ENCODE measurements at regions not wholly inside any gene's neighbourhood (a gene's known extent, or its start where the extent isn't known, plus 50 kb on each side); places are given as distances from the start of the nearest gene placed in this dataset.

DNA sequence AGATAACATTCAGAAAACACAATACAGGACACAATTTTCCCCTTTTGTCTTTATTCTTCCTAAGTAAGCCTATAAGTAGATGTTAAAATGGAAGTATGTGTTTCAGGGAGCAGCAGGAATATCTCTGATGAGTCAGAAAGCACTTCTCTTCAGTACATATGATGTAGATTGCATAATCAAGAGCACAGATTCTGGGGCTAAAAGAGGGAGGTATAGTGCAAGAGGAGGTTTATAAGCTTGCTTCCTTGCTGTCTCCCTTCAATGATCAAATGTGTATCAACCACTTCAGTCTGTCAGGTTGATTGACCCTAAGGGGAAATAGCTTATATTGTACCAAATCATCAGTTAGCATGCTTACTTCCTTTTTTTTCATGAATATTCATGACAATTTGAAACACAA is 822.8 kb downstream of the BRINP3 start (continued):
- TF ChIP-seq, protein P1, sequence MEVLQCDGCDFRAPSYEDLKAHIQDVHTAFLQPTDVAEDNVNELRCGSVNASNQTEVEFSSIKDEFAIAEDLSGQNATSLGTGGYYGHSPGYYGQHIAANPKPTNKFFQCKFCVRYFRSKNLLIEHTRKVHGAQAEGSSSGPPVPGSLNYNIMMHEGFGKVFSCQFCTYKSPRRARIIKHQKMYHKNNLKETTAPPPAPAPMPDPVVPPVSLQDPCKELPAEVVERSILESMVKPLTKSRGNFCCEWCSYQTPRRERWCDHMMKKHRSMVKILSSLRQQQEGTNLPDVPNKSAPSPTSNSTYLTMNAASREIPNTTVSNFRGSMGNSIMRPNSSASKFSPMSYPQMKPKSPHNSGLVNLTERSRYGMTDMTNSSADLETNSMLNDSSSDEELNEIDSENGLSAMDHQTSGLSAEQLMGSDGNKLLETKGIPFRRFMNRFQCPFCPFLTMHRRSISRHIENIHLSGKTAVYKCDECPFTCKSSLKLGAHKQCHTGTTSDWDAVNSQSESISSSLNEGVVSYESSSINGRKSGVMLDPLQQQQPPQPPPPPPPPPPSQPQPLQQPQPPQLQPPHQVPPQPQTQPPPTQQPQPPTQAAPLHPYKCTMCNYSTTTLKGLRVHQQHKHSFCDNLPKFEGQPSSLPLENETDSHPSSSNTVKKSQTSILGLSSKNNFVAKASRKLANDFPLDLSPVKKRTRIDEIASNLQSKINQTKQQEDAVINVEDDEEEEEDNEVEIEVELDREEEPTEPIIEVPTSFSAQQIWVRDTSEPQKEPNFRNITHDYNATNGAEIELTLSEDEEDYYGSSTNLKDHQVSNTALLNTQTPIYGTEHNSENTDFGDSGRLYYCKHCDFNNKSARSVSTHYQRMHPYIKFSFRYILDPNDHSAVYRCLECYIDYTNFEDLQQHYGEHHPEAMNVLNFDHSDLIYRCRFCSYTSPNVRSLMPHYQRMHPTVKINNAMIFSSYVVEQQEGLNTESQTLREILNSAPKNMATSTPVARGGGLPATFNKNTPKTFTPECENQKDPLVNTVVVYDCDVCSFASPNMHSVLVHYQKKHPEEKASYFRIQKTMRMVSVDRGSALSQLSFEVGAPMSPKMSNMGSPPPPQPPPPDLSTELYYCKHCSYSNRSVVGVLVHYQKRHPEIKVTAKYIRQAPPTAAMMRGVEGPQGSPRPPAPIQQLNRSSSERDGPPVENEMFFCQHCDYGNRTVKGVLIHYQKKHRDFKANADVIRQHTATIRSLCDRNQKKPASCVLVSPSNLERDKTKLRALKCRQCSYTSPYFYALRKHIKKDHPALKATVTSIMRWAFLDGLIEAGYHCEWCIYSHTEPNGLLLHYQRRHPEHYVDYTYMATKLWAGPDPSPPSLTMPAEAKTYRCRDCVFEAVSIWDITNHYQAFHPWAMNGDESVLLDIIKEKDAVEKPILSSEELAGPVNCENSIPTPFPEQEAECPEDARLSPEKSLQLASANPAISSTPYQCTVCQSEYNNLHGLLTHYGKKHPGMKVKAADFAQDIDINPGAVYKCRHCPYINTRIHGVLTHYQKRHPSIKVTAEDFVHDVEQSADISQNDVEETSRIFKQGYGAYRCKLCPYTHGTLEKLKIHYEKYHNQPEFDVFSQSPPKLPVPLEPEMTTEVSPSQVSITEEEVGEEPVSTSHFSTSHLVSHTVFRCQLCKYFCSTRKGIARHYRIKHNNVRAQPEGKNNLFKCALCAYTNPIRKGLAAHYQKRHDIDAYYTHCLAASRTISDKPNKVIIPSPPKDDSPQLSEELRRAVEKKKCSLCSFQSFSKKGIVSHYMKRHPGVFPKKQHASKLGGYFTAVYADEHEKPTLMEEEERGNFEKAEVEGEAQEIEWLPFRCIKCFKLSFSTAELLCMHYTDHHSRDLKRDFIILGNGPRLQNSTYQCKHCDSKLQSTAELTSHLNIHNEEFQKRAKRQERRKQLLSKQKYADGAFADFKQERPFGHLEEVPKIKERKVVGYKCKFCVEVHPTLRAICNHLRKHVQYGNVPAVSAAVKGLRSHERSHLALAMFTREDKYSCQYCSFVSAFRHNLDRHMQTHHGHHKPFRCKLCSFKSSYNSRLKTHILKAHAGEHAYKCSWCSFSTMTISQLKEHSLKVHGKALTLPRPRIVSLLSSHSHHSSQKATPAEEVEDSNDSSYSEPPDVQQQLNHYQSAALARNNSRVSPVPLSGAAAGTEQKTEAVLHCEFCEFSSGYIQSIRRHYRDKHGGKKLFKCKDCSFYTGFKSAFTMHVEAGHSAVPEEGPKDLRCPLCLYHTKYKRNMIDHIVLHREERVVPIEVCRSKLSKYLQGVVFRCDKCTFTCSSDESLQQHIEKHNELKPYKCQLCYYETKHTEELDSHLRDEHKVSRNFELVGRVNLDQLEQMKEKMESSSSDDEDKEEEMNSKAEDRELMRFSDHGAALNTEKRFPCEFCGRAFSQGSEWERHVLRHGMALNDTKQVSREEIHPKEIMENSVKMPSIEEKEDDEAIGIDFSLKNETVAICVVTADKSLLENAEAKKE (CRISPR knock-in tag; IDR thresholded peaks at IDR 0.05): no peak
- TF ChIP-seq JUNB (IDR thresholded peaks at IDR 0.05; ENCODE audit: unreplicated experiment): no peak

DNA sequence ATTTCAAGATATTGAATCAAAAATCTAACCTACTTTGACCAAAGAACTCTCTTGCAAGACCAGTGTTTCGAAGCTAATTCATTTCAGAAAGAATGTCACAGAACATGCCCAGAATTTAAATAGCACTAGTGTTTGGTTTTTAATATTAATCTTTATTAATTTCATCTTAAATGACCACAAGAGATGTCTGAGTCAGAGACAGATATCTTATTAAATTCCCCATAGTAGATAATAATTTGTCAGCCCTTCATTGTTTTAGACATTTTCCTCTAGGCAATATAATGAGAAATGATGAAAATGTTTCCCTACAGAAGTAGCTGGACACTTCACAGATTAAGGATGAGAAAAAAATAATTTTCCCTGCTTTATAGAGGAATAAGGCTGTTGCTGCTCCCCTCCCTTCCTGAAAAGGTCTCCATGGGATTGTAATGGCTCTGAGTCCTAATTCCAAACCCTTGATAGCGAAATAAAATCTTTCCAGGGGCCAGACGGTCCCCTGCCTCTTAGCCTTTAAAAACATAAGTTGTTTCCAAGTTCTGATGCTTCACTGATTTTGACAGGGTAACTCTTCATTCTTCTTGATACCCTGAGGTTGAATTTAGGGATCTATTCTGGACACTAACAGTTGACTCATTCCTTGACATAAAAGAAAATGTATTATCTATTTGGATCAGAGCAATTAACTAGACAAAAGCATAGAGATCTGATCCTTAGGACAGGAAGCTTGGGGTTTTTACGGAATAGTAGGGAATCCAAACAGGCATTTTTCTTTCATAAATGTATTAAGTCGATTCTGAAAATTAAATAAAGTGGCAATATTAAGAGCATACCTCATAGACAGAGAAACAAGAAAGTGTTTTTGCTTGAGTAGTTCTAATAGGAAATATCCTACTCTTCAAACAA is 820.8 kb downstream of the BRINP3 start:
- Mint-ChIP-seq H3K27me3 (ENCODE audit: insufficient read depth, low read depth, poor library complexity) (no peaks in the 10 kb centered on the region), H3K4me1 (no peaks in the 10 kb centered on the region), H3K9me3 (no peaks in the 10 kb centered on the region), H3K4me3 (no peak overlapping the region), H3K36me3 (ENCODE audit: low read depth) (no peaks in the 10 kb centered on the region), H3K27ac (no peak overlapping the region)
- H3K36me3 ChIP-seq (ENCODE audit: insufficient read depth): no peaks in the 10 kb centered on the region
- DNase-seq (ENCODE audit: low spot score) (no peak), ATAC-seq (no peak)
- no peaks in the 10 kb centered on the region for H3K79me2 ChIP-seq (replicated peaks; ENCODE audit: insufficient read depth)
- H3K4me3 ChIP-seq: no peak overlapping the region
- H2AFZ ChIP-seq: no peak overlapping the region
- no peak overlapping the region for H3K27ac ChIP-seq (ENCODE audit: low read depth)
- no peak overlapping the region for H3K4me2 ChIP-seq
- H4K20me1 ChIP-seq (replicated peaks; ENCODE audit: insufficient read depth): no peaks in the 10 kb centered on the region
- no peaks in the 10 kb centered on the region for H3K9me2 ChIP-seq (ENCODE audit: insufficient read depth)
- H3K4me1 ChIP-seq (ENCODE audit: insufficient read depth): no peaks in the 10 kb centered on the region
- TF ChIP-seq CREB1 (CRISPR knock-in tag; IDR thresholded peaks at IDR 0.05; ENCODE audit: low read depth) (no peak), ZNF331 (CRISPR knock-in tag; IDR thresholded peaks at IDR 0.05; ENCODE audit: low read depth) (no peak), STAT1 (IDR thresholded peaks at IDR 0.05; ENCODE audit: unreplicated experiment) (no peak), NANOG (IDR thresholded peaks at IDR 0.05; ENCODE audit: borderline replicate concordance) (no peak), EZH2 (IDR thresholded peaks at IDR 0.05; ENCODE audit: low read depth, unreplicated experiment) (no peak), JUNB (IDR thresholded peaks at IDR 0.05; ENCODE audit: unreplicated experiment) (no peak)
- TF ChIP-seq, protein P1 (CRISPR knock-in tag; IDR thresholded peaks at IDR 0.05): no peak
- H3K27me3 ChIP-seq (ENCODE audit: insufficient read depth): no peaks in the 10 kb centered on the region
- no peaks in the 10 kb centered on the region for H3F3A ChIP-seq (replicated peaks; ENCODE audit: low read depth)

Measured in GM23338 (cell line).